ENCODE measurements at regions not wholly inside any gene's neighbourhood (a gene's known extent, or its start where the extent isn't known, plus 50 kb on each side); places are given as distances from the start of the nearest gene placed in this dataset.
A peak's percentile ranks its signal among the peaks of the same experiment; 100 is the strongest.

GRCh38 chr16:49910541-49911071 lies 54.7 kb upstream of the ZNF423 start:
- no peak for DNase-seq (ENCODE audit: low spot score)

DNA sequence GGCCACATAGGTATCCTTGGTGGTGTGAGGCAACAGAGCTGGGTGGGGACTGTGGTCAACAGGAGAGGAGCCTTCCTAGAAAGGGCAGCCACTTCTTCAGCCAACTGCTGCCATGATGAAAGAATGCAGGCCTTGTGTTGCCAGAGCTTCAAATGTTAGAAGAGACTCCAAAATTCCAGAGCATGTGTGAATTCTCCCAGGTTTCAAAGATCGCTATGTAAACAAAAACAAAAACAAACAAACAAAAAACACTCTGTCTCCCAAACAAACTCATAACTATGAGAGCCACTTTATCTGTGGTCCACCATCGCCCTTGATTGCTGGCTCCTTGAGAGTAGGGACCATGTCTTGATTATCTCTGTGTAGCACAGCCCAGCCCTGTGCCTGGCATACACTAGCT lies 55.5 kb upstream of the ZNF423 start:
- no peak for DNase-seq (ENCODE audit: low spot score)

GRCh38 chr16:49912721-49913120 lies 56.8 kb upstream of the ZNF423 start:
- DNase-seq (ENCODE audit: low spot score), result no peak

DNA sequence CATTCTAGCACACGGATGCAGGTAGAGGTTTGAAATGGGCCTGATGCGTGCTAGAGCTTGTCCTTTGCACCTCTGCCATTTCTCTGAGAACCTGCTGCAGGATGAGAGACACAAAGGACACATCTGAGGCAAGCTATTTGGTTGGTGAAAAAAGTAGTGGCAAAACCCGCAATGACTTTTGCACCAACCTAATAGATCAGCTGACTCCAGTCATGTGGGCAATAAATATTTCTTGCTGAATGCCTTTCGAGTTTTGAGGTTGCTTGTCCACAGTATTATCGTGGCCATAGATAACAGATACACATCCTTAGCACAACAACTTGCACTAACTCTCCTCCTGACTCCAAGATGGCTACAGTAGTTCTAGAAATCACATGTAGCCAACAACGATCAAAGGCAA lies 57.8 kb upstream of the ZNF423 start:
- DNase-seq (ENCODE audit: low spot score), result no peak

- DNase-seq (ENCODE audit: low spot score), result no peak
These were observed 58.7 kb upstream of the ZNF423 start for GRCh38 chr16:49914657-49915056.

- no peak for DNase-seq (ENCODE audit: low spot score)
These were observed 62.3 kb upstream of the ZNF423 start for GRCh38 chr16:49918257-49918656.

- DNase-seq (ENCODE audit: low spot score), result no peak
These were observed 63.4 kb upstream of the ZNF423 start for GRCh38 chr16:49919327-49919726.

DNA sequence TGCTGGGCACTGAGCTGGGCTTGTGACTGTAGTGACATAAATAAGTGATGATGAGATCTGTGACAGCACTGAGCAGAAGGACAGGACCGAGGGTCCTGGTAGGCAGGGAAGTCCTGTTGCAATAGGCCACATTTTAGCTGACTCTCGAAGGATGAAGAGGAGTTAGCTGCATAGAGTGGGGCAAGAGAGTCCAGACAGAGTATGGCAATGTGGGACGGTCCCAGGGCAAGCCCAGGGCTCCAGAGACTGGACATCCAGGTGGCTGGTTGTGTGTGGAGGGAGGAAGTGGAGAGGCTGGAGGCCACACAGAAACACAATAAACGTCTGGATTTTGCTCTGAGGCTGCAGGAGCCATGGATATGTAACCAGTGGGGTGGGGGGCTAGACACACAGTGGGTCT lies 64.5 kb upstream of the ZNF423 start:
- DNase-seq (ENCODE audit: low spot score), result no peak

DNA sequence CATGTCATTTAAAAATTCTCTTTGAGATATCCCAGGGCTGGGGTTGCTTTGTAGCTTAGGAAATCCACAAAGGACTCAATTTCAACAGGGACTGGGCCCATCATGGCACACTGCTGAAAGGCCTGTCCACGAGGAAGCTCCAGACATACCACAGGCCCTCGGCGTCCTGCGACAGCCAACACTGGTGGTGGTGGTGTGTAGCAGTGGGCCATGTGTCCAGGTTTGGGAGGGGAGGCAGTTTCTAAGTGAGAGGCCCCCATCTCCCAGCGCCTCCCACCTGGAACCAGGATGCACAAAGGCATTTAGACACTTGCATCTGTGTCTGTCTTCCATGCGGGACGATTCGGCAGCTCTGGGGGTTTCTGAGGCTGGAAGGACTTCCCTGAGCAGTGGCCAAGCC lies 65.2 kb upstream of the ZNF423 start:
- DNase-seq (ENCODE audit: low spot score), result no peak

DNA sequence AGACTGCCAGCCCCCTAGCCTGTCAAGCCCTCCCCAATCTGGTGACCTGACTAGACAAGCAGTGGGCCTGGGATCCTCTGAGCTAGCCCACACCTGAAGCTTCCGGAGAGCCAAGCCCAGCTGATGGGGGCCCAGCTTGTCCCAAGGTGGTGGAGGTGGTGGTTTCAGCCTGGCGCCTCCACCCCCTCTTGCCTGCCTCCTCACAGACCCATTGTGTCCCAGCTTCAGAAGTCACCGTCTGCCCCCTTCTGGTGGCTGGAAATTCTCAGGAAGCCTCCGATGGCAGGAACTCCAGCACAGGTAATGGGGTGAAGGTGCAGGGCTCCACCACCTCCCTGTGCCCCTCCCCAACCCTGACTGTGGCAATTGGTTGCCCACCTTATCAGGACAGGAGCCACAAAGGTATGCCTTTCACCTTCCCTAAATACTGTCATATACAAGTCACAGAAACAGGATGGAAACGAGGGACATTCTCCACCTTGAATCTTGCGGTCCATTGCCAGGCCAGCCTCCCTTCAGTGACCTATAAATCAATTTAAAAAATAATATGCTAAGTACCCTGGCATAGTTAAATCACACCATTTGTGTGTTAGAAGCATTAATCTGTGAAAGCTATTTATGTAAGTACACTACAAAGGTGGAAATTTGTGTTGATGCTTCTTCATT lies 66.0 kb upstream of the ZNF423 start:
- DNase-seq (ENCODE audit: low spot score), result peak; percentile 83

DNA sequence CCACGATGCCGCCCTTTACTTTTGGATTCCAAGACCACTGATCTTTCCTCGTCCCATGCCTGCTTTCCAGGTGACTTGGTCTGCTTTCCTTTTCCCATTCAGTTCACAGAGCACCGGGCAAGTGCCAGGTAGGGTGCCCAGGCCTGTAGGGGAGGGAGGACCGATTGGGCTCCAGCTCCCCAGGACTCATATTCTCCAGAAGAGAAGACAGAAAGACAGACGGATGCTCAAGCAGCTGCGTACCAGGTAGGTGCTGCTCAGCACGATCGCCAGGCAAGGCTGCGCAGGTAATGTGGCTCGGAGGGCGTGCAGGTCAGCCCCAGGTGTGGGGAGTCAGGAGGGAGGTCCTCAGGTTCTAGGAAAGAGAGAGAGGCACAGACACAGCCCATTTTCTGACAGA lies 67.5 kb upstream of the ZNF423 start:
- DNase-seq (ENCODE audit: low spot score), result peak; percentile 46

DNA sequence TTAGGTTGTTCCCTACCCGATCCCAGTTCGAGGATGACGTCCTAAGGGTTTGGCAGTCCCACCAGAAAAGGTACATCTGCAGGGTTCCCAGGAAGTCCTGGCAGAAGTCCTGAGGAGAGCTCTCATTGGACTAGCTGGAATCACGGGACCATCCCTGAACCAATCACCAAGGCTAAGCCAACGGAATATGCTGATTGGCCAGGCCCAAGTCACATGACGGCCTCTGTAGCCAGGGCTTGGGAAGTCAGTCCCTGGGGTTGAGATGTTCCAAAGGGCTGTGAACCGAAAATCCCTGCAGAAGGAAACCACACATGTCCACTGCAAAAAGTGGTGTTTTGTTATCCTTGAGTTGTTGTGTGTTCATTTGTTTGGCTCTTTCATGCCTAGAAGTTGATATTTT lies 68.2 kb upstream of the ZNF423 start:
- no peak for DNase-seq (ENCODE audit: low spot score)

- DNase-seq (ENCODE audit: low spot score), result no peak
These were observed 71.0 kb upstream of the ZNF423 start for GRCh38 chr16:49926941-49927340.

DNA sequence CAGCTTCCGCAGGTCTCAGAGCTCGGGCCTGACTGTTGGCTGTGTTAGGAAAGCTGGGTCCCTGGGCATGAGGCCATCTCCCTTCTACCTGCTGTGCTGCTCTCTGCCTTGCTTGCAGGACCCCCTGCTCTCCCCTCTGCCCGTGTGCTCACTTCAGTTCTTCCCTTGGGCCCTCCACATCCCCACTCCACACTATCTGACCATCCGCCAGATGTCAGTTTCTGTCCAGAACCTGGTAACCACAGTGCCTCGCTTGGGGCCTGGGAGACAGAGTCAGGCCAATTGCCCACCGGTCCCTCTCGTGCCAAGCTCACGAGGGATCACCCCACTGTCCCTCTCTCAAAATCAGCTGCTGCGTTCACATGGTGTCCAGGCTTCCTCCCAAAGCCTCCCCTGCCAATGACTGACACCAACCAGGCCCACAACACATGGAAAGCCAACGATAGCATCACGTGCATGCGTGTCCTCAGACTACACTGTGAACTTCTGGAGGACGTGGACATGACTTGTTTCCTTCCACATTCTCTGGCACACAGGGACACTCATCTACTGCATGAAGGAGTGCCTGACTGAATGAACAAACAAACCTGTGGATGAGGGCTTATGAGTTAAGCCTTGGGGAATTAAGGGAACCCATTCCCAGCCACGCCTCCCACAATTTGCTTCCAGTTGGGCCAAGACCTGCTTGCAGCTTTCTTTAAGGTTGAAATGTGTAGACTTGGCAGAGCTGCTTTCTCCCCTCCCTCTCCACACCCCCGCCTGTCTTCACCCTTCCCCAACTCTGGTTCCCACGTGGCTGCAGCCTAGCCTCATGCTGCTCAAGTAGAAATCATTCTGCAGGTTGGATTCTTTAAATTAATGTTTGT lies 72.5 kb upstream of the ZNF423 start:
- DNase-seq (ENCODE audit: low spot score), result peak; percentile 49

DNA sequence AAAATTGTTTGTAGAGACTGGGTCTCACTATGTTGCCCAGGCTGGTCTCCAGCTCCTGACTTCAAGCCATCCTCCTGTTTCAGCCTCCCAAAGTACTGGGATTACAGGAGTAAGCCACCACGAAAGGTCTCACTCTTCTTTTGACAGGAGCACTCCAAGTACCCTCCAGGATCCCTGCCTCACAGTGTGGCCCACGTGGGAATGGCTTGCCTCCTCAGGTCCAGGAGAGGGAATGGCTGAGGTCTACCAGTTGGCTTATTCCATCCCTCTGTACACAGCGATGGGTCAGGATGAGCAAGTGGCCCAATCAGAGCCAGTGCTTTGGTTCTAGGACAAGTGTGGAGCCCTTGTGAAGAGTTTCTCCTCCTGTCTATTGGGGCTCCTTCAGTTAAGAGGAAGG lies 73.7 kb upstream of the ZNF423 start:
- peak; percentile 51 for DNase-seq (ENCODE audit: low spot score)

GRCh38 chr16:49930841-49931240 lies 74.9 kb upstream of the ZNF423 start:
- DNase-seq (ENCODE audit: low spot score), result peak; percentile 55

GRCh38 chr16:49931266-49931665 lies 75.4 kb upstream of the ZNF423 start:
- DNase-seq (ENCODE audit: low spot score), result peak; percentile 57

DNA sequence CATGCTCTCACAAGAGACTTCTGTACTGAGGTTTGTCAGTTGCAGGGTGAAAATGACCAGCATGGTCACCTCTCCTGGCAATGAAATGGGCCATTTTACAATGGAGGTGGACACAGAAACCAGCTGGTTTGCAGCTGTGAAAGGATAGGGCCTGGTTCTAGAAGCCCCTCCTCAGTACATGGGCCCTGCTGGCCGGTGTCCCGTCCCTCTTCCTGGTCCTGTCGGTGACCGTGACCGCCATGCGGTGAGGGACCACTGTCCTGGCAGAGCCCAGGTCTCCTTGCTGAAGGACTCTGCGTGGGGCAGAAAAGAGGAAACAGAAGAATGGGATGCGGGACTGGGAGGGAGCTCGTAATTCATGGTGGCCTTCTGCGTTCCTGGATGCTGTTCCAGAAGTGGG lies 76.0 kb upstream of the ZNF423 start:
- DNase-seq (ENCODE audit: low spot score), result peak; percentile 55

DNA sequence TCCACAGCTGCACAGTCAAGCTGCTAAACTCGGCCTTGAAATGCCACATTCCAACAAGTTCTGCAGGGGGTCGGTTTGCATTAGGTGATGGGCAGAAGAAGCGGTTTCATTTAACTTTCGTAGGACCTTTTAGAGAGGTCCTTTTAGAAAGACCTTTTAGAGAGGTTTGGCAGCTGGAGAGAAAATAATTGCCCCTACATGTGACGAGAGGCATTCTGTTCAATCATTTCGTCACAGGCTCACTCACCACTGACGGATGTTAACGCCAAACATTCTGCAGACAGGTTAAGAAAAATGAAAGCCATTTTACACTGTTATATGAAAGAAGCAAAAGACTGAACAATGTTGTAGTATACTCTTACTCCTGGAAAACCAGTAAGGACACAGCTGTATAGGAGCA lies 76.5 kb upstream of the ZNF423 start:
- DNase-seq (ENCODE audit: low spot score), result no peak

- peak; percentile 62 for DNase-seq (ENCODE audit: low spot score)
These were observed 77.0 kb upstream of the ZNF423 start for GRCh38 chr16:49932946-49933345.

DNA sequence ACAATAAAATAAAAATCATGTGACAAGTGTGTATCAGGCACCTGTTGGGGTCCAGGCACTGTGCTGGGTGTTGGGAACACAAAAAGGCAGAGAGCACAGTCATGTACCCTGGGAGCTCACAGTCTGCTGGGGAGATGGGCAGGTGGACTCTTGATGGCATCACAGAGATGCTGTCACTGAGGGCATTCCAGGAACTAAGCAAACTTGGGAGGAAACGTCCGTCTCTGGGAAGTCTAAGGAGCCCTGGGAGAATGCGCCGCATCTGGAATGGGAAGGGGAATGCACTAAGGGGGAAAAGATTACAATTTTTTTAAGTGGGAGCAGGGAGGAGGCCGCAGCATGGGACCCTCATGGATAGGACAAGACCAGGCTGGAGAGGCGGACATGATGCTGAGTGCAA lies 80.9 kb upstream of the ZNF423 start:
- no peak for DNase-seq (ENCODE audit: low spot score)

GRCh38 chr16:49937886-49938285 lies 82.0 kb upstream of the ZNF423 start:
- DNase-seq (ENCODE audit: low spot score), result no peak

DNA sequence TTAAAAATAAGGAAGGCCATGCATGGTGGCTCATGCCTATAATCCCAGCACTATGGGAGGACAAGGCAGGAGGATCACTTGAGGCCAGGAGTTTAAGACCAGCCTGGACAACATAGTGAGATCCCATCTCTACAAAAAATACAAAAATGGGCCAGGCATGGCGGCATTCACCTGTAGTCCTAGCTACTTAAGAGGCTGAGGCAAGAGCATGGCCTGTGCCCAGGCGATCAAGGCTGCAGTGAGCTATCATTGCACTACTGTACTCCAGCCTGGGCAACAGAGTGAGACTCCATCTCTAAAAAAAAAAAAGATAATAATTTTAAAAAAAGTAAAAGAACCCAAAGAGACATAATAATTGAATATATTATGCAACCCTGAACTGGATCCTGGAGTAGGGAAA lies 83.6 kb upstream of the ZNF423 start:
- no peak for DNase-seq (ENCODE audit: low spot score)
